Ammon's horn (tissue), 1 donor: ENCODE measurements at regions not wholly inside any gene's neighbourhood (a gene's known extent, or its start where the extent isn't known, plus 50 kb on each side); places are given as distances from the start of the nearest gene placed in this dataset.
A peak's percentile ranks its signal among the peaks of the same experiment; 100 is the strongest.
"Not testable (repeated sequence)": the region's sequence is repeated elsewhere in the genome, so short reads cannot be mapped to it uniquely, and the experiment has no call there.

Experiments
- DNase-seq: peaks from one replicate; pipeline ENCODE4 v3.0.0-alpha.2; 2016; ENCODE audit warnings: low spot score

DNA sequence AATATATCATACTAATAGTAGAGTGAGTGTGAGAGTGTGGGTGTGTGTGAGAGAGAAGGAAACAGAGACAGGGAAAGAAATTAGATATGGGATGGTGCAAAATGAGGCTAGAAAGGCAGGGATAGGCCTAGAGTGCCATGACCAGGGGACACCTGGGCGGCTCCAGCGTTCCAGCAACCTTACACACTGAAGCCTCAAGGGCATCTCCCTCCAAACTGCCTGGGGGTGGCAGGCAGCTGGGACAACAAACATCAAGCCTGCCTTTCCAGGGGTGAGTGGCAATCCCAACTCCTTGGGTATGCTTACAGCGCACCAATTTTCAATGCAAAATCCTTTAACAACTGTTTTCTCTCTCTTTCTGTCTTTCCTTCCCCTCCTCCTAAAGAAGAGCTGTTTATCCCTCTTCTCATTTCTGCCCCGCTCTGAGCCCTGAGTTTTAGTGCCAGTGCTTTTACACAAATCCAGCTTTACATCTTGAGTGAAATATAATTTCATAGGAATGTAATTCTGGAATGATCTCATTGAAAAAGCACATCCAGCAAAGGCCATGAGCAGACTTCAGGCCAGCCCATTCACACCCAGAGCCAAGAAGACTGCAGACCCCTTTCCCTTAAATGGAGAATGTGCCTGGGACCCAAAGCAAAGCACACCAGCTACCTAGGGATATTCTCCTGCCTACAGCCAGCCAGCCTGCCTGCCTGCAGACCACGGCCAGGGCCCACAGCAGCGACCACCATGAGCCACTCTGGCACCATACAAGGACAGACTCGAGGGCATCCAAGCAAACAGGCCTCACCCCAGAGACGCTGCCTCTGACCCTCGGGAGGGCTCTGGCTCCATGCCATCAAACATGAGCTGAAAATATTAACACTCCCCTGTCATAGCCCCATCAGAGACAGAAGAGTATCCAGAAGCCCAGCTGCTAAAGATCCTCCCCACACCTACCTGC is 90.3 kb downstream of the RPL27A start:
- no peak for DNase-seq

DNA sequence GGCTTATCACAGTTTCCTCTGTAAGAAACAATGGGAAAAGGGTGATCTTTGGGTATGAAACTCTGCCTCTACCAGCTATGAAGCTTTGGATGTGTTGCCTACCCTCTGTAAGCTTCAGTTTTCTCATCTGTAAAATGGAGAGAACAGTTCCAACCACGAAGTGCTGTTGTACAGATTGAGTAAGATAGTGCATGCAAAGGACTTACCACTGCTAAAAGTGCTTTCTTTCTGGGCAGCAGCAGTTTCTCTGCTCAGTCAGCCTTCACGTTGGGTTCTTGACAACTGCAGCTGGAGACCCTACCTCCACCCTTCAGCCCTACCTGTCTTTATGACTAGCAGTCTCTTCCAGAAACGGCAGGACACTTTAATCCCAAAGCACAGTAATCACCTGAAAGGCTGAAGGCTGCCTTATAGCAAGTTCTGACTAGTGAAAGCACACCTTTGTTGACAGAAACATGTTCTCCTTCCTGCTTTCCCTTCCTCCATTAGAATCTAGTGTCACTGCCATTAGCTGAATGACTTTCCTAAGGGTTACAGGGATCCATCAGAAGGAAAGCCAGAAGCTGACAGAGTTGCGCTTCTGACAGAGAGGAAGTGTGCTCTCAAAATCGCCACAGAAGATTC is 91.4 kb downstream of the RPL27A start:
- DNase-seq: no peak

DNA sequence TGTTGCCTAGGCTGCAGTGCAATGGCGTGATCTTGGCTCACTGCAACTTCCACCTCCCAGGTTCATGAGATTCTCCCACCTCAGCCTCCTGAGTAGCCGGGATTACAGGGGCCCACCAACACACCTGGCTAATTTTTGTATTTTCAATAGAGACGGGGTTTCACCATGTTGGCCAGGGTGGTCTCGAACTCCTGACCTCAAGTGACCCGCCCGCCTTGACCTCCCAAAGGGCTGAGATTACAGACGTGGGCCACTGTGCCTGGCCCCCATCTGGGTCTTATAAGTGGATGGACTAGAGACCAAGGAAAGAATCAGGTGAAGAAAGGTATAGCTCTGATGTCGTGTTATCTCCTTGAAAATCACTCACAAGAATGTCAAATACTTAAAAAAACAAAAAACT is 92.3 kb downstream of the RPL27A start:
- DNase-seq: not testable (repeated sequence)

DNA sequence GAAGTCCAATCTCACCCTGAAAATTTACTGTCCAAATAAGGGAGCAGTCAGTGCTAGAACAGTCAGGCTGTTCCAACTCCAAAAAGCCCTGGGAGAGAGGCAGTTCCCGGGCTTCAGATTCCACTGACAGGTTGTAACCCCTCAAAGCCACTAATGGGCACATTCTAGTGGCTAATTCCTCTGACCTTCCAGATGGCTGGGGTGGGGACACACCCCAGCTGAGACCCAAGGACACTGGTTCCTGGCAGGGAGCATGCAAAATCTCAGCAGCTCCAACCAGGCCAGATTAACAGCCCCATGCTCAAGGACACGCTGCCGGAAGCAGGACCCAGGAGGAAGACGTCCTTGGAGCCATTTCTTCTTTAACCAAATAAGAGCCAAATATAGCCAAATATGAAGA is 92.7 kb downstream of the RPL27A start:
- no peak for DNase-seq

DNA sequence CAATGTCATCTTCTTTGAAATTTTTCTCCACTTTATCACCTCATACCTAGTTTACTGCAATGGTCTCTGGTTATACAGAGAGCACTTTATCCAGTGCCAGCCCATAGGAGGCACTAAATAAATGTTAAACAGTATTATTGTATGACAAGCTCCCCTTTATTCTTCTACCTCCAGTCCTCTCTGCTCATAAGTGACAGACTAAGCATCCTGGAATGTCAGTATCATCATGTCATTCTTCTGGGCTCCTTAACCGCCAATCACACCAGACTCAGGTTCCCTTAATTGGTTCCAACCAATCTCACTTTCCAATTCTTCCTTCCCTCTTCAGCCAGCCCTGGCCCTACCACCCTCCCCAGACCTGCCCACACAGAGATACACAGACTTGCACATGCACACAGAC is 93.1 kb downstream of the RPL27A start:
- no peak for DNase-seq

DNA sequence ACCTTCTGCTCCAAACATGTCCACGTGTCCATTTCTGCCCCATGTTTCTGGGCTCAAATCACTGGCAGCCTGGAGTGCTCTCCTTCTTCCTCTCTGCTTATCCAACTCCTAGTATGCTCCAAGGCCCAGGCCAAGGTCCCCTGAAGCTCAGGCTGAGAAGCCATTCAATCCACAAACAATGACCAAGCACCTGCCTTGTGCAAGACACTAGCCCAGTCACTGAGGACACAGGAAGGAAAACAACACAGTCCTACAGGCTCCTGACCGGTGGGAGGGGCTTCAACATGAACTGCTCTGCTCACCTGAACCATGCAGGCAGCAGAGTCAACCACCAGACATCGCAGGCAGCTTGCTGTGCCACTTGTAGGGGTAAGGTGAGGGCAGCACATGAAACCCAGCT is 93.6 kb downstream of the RPL27A start:
- DNase-seq: no peak

DNA sequence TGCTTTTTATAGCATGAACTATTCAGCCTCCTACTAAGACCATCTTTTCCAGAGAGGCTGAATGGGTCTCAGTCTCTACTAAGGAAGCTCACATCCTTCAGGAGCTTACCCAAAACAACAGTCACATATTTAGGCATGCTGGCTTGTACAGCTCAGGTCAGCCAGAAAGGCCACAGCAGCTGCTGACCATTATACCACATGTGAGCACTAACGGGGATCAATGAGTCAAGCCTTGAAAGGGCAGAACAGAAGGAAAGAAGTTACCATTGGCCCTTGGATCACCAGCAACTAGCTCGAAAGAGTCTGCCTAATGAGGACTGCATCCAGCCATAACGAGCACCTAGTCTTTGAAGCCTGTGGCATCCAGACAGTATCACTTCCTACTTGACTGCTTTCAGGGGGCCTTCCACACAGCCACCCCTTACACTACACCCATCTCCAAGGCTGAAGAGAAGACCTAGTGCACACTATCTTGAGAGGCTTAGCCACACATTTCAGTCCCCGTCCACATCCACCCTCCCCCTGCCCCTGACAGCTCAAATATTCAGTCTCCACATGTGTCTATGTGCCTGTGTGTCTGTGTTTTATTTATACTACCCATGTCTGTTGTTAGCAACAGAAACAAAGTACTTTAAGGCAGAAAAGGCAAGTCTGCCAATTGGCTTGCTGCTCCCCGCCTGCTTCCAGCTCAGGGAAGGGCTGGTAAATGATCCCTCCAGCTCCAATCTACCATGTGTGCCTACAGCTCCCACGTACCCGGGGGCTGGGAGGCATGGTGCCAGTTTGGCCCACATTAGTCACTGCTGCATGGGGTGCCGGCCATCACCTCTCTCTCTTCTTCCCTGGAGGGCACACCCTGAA is 95.5 kb downstream of the RPL27A start:
- DNase-seq: peak; percentile 52

DNA sequence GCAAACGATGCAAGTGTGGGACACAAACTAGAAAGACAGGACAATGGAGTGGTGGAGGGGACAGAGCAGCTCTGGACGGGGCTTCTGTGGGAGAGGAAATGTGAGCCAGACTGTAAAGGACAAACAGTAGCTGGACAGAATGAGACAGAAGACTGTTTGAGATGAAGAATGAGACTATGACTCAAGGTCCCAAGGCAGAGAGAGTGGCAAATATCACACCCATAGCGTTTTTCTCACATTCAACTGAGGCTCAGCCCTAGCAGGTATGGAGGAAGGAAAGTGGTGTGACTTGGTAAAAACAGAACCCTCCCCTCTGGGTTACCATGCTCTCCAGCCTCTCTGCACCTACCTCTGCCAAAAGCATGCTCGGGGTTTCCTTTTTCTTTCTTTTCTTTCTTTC is 96.5 kb downstream of the RPL27A start:
- no peak for DNase-seq

DNA sequence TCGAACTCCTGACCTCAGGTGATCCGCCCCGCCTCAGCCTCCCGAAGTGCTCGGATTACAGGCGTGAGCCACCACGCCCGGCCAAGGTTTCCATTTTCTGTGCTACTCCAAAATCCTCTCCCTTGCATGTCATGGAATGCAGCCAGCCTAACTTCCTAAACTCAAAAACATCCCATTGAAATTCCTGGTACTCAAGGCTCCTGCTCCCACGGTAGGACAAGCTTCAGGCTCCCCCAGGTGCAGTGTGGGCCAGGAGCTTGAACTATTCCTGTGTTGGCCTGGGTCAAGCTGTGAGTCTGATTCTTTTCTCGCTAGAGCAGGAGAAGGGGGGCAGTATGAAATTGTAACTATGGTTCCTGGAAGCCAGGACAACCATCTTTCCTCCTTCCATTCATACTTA is 97.1 kb downstream of the RPL27A start:
- DNase-seq: no peak

DNA sequence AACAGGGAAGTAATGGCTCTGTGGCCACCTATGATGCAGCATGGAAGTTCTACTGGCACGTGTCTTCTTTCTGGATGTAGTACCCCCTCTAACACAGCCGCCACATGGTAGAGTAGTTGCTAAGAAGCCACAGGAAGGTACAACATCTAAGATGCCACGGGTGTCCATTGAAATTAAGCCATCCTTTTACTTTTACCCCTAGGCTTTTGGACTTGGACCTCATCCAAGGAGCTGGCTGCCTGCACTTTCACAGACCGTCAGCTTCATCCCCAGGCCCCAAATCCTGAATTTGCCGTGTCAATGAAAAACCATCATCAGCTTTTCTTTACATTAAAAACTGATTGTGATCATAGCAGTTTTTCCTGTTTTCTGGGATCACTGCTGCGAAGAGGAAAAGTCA is 102.4 kb downstream of the RPL27A start:
- no peak for DNase-seq

DNA sequence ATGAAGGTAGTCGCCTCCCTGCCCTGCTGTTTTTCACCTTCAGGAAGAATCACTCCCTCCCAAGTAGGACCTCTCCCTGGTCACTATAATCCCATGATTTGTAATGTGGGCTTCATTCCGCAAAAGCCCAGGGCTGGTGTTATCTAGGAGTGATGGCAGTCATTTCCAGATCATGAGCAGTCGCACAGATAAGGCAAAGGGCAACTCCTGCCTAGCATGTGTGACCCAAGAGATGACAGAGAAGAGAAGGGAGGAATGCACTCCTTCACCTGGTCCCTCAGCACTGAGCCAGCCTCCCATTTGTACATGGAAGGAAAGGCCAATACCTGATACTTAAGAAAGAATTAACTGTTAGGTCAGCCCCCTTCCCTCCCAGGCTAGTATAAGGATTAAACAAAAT is 102.9 kb downstream of the RPL27A start:
- DNase-seq: no peak

DNA sequence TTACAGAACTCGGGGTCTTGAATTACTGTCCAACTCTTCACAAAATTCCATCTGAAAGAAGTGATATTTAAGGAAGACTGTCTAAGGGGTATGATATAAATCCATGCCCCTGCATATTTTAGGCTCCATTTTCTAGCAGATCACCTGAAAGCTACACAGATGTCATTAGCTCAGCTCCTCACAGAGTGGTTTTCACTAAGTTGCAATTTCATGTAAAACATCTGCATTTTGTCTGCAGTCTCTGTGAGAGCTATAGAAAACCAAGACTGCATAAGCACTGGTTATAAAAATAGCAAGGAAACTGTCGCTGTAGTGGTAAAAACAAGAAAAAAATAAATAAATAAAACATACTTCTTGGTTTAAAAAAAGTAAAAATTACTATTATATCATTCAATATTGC is 103.4 kb downstream of the RPL27A start:
- DNase-seq: no peak

DNA sequence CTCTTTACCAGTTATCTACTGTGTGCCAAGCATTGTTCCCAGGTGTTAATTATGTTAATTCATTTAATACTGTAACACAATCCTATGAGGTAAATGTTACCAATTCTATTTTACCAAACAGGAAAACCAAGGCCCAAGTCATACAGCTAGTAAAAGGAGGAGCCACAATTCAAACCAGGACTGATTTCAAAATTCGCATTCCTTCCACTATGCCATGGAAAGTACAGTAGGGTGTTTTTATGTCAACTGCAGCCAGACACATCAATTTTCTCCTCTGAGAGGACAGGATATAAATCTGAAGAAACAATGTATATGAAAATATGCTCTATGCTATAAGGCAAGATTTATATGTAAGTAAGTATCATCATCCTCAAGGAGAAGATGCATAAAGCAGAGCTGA is 104.3 kb downstream of the RPL27A start:
- DNase-seq: no peak

DNA sequence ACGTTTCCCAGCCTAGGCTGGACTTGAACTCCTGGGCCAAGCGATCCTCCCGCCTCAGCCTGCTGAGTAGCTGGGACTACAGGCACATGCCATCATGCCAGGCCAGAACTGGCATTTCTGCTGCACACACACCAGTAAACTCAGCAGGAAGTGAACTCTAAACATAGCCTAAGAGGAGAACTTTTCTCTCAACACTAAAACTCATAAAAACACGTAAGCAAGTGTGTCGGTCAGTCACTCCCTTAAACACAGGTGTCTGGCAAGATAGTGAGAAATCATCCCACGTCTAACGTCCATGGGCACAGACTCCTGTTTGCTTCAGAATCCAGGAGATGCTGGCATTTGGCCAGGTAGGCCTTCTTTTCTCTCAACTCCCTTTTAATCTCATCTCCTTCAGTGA is 104.8 kb downstream of the RPL27A start:
- no peak for DNase-seq

DNA sequence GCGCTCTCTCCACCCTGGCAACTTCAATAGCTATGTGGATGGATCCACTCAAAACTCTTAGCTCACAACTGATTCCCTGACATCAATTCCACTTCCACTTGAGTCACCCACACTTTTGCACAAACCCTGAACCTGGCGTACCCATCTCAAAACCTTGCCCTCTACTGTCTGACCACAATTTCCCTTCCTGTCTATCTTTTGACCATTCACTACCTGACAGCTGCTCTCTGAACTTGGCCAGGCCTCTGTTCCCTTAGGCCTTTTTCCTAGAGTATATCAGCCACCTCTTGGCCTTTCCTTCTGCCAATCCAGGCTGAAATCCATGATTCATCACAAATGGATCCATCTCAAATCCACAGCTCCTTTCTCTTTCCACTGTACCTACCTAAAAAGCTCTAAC is 106.0 kb downstream of the RPL27A start:
- DNase-seq: no peak

DNA sequence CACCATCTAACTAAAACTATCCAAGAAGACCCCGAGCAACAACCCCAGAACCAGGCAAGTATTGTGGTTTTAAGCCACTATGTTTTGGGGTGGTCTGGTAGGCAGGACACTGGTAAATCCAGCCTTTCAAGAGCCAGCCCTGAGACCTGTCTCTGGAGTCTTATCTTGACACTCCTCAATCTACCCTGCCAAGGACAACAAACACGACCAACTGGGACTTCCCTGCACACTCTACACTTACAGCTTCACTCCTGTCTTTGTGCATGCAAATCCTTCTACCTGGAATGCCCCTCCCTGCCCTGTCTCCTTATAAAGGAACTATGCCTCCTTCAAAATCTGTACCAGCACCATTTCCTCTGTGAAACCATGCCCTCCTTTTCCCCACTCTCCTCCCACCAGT is 107.3 kb downstream of the RPL27A start:
- DNase-seq: no peak

DNA sequence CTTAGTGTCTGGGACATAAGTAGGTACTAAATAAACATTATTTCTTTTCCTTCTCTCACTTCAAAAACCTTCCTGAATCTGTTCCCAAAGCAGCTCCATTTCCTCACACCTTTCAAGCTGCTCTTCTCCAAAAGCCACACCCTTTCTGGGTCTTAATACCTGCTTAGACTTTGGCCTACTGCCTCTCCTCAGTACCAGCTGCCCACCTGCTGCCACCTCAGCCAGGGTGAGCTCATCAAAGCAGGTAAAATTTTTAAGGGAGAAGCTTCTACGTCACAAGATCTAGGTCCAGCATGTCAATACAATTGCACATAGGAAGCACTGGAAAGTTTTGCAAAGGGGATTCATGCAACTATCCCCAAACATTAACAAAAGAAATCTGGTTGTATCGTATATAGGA is 108.4 kb downstream of the RPL27A start:
- no peak for DNase-seq

DNA sequence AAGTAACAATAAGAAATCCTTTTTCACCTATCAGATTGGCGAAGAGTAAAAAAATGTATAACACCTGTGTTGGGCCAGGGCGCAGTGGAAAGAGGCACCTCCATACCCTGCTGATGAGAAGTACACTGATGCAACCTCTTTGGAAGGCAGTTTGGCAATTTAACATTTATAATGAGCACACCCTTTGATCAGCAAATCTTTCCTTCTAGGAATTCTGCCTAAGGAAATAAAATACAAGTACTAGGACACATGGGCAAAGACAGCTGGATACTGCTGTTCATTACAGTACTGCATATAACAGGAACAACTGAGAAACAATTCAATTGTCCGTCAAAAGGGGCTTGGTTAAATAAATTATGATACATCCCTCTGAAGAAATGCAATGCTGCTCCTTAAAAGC is 110.1 kb downstream of the RPL27A start:
- DNase-seq: no peak

DNA sequence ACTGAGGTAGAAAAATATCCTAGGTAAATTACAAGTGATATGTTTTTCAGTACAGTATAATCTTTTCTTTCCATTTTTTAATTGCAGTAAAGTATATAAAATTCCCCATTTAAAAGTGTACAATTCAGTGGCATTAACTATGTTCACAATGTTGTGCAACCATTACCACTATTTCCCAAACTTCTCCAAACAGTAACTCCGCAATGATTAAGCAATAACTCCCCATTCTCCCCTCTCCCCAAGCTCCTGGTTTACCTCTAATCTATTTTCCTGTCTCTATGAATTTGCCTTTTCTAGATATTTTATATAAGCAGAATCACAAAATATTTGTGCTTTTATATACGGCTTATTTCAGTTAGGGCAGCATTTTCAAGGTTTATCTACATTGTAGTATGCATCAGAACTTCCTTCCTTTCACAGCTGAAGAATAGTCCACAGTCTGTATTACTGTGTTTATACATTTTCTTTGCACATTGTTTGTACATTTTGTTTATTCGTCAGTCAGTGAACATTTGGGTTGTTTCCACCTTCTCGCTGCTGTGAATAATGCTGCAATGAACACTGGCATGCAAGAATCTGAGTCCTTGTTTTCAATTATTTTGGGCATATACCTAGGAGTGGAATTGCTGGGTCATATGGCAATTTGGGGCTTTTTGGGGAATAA is 110.7 kb downstream of the RPL27A start:
- no peak for DNase-seq

DNA sequence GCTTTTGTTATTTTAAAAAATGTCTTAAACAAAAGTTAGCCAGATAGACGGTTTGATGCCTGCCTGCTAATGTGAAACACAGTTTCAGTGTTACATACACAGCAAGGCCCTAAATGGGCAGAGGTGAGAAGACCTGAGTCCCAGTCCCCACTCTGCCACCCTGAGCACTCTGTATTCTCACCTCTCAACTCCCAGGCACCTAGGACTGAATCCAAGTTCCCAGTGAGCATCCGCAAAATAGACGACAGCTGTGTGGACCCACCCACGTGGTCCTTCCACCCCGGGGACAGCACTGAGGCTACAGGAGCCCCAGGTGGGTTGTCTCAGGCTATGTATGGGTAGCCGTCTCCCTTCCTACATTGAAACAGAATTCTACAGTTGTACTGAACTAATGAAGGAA is 111.5 kb downstream of the RPL27A start:
- no peak for DNase-seq

DNA sequence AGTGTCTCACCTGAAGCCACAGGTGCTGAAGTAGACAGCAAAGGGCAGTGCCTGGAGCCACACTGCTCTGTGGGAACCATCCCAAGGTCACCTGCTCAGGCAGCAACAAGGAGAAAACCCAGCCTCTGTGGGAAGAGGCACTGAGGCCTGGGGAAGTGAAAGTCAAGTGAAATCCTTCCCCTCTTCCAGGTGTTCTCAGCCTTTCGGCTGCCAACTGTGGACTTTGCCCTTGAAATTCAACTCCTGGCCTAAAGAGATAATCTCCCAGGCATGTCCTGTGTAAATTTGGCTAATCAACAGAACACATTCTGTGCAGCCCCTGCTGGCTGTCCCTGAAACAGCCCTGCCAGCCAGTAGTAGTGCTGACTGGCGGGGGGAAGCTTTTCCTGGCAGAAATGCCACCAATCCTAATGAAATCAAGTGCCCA is 112.1 kb downstream of the RPL27A start:
- no peak for DNase-seq

DNA sequence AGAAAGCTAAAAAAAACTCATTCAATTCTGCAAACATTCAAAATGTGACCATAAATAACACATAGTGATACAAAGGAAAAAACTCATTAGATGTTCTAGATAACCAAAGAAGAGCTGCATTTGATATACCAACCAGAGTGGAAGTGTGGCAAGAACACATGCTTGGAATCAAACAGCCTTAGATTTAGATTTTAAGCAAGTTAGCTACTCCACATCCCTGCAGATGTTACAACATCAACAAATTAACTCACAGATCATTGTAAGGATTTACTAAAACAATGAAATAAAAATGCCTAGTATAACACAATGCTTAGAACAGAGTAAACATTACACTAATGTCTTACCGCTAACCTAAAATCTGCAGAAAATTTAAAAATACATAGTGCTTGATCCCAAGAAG is 114.0 kb upstream of the AKIP1 start:
- no peak for DNase-seq
